PC-3 (cell line): ENCODE measurements at regions not wholly inside any gene's neighbourhood (a gene's known extent, or its start where the extent isn't known, plus 50 kb on each side); places are given as distances from the start of the nearest gene placed in this dataset.

ENCODE experiments used
- CTCF ChIP-seq: fragments of 300-600 bp; sonication (generic); conservative IDR thresholded peaks from 2 replicates; pipeline ENCODE4 v1.5.1; 2017; ENCODE audit warnings: antibody characterized with exemption, low read depth, mild to moderate bottlenecking, low read length
- EZH2 ChIP-seq: fragments of 300-600 bp; sonication (generic); IDR thresholded peaks from one replicate; pipeline ENCODE4 v1.6.1; 2017; ENCODE audit warnings: antibody characterized with exemption, mild to moderate bottlenecking, low read length; ENCODE audit not compliant: unreplicated experiment
- EZH2phosphoT487 ChIP-seq: fragments of 300-600 bp; sonication (generic); IDR thresholded peaks from 2 replicates; pipeline ENCODE4 v1.6.1; 2018; ENCODE audit warnings: mild to moderate bottlenecking, antibody characterized with exemption, low read length, borderline replicate concordance

- TF ChIP-seq CTCF (no peak), EZH2phosphoT487 (no peak), EZH2 (no peak)
These were observed 276.1 kb upstream of the HDAC4 start for GRCh38 chr2:239676716-239677452.
